Hematopoietic multipotent progenitor cell treated with erythropoietin and hydrocortisone succinate and interleukin-3 and kit ligand, for 6 days (in vitro differentiated cells): ENCODE measurements at regions not wholly inside any gene's neighbourhood (a gene's known extent, or its start where the extent isn't known, plus 50 kb on each side); places are given as distances from the start of the nearest gene placed in this dataset.
"Not testable (repeated sequence)": the region's sequence is repeated elsewhere in the genome, so short reads cannot be mapped to it uniquely, and the experiment has no call there.

Experiments used
- DNase-seq: peaks from one replicate; pipeline ENCODE4 v3.0.0-alpha.2; 2015

DNA sequence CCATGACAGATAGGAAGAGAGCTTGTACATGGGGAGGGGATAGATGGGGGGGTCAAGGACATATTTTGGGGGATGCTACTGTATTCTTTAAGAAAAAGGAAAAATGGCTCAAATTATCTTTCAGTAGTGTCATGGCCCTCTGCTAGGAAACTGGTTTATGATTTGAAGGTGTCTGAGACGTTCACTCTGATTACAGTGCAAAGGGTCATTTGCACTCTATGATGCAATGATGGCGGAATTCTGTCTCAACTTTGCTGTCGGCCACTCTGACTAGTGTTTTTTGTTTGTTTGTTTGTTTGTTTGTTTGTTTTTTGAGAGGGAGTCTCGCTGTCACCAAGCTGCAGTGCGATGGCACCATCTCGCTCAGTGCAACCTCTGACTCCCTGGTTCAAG, 180.0 kb downstream of the SOX4 start:
- no peak for DNase-seq

GRCh38 chr6:21777846-21778245, 184.3 kb downstream of the SOX4 start:
- no peak for DNase-seq

DNA sequence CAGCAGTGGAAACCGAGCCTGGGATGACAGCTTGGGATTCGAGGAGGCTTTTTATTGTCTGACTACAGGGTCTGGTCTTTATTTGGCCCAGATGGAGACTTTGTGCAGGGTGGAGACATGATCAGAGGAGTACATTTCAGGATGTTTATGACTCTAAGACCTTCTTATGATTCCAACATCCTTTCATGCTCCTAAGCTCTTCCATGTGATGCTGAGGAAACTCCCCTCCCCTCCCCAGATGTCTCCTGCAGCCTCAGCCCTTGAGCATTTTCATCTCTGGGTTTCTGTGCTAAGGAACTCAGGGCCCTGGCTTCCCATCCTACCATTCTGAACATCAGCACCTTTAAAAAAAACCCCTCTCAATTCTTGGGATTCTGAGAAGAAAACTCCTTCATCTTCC, 186.6 kb downstream of the SOX4 start:
- no peak for DNase-seq

DNA sequence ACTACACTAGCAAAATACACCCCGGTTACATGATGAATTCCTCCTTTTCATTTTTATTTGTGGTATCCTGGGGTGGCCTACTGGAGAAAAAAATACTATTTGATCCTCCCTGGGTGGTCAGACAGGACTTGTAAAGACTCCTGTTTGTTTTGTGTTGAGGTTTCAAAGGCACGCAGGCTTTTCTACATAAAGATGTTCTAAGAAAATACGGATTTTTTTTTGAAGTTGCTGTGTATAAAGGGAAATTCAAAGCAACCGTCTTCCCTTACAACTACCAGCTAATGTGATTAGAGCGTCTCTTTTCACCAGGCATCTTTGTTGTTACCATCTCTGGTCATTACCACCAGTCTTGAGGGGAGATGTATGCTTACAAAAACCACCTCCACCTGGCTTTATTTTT, 187.1 kb downstream of the SOX4 start:
- no peak for DNase-seq

GRCh38 chr6:21781128-21781527, 187.6 kb downstream of the SOX4 start:
- DNase-seq = no peak

DNA sequence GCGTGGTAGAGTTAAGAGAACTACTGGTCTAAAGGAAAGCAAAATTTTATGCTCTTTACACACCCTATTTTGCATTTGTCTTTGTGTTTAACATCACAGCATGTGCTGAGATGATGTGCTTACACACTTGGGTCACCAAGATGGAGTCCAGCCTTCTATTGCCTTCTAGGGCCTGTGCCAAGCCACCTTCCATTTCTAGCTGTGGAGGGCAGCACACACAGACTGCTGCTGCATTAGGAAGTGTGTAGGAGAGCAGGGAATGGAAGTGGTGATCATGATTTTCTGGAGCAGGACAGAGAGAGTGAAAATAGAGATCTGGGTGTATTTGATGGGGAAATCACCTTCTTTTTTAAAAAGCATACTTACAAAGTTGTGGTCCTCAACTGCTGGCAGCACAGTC, 191.6 kb downstream of the SOX4 start:
- DNase-seq = no peak

- no peak for DNase-seq
These were observed 197.5 kb downstream of the SOX4 start for GRCh38 chr6:21791056-21791455.

GRCh38 chr6:21791581-21791980, 198.0 kb downstream of the SOX4 start:
- DNase-seq = peak; percentile 70

- DNase-seq = no peak
These were observed 198.6 kb downstream of the SOX4 start for GRCh38 chr6:21792177-21792576.

DNA sequence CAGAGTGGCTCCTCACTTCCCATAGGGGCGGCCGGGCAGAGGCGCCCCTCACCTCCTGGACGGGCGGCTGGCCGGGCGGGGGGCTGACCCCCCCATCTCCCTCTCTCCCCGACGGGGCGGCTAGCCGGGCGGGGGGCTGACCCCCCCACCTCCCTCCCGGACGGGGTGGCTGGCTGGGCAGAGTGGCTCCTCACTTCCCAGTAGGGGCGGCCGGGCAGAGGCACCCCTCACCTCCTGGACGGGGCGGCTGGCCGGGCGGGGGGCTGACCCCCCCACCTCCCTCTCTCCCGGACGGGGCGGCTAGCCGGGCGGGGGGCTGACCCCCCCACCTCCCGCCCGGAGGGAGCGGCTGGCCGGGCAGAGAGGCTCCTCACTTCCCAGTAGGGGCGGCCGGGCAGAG, 203.4 kb downstream of the SOX4 start:
- not testable (repeated sequence) for DNase-seq

- DNase-seq = no peak
These were observed 204.9 kb downstream of the SOX4 start for GRCh38 chr6:21798468-21798867.

- no peak for DNase-seq
These were observed 206.8 kb downstream of the SOX4 start for GRCh38 chr6:21800330-21800729.

DNA sequence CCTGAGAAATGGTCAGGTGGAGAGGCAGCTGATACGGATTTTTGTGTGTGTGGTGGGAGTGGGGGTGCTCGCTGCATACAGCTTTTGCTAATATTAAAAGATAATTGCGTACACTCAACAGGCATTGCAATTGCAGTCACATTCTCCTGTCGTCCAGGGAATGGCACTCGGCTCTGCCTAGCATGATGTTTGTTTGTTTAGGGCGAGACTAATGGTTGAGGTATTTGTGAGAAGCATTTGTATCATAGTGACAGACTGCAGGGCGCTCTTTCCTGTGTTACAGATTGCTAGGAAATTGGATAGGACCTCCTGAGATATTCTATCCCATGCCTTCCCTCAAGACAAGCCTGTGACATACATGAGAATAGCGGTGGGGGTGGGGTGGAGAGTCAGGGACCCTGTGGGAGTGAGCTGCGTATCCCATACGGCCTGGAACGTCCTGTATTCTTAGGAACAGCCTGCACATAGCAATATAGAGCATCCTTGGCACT, 207.4 kb downstream of the SOX4 start:
- DNase-seq = no peak

- DNase-seq = no peak
These were observed 208.1 kb downstream of the SOX4 start for GRCh38 chr6:21801446-21802174.

DNA sequence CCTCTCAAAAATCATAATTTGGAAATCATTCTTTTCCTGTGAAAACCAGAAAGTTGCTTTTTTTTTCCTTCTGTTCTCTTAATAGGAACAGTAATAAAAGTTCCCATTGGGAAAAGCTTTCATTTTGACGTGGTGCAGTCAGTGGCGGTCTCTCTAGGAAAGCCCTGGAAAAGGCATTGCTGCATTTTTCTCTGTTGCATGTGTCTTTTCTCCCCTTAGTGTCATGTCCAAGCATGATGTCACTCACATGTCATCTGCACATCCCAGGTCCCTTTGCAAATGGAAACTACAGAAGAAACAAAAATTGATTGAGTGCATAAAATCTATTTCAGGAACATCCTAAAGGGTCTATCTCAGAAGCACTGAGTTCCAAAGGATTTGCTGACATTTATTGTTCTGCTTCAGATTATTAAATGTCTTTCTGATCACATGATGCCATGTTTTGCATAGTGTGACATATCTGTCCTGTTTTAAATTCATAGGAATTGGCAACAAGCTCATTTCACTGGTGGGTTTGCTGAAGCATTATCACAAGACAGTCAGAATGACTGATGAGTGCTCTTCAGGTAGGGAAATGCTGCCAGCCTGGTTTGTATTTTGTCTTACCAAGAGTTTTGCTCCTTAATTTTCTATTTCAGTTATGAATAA, 208.7 kb downstream of the SOX4 start:
- DNase-seq = no peak

- no peak for DNase-seq
These were observed 211.5 kb downstream of the SOX4 start for GRCh38 chr6:21804941-21805610.

- no peak for DNase-seq
These were observed 213.9 kb downstream of the SOX4 start for GRCh38 chr6:21807299-21808044.

DNA sequence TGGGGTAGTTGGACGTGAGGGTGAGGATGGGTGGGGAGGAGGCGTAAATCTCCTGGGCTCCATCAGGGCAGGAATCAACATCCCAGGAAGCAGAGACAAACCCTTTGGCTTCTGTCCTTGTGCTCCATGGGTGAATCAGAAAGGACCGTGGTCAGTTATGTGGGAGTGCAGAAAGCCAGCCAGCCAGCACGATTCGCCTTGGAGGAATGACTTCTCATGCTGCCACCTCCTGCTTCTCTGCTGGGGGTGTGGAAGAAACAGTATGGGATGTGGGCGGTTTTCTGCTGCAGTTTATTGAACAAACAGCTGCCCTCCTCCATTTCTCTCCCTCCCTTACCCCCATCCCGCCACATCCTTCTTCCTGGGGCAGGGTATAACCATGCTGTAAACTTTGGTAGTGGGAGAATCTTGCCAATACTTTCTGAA, 214.5 kb downstream of the SOX4 start:
- no peak for DNase-seq

DNA sequence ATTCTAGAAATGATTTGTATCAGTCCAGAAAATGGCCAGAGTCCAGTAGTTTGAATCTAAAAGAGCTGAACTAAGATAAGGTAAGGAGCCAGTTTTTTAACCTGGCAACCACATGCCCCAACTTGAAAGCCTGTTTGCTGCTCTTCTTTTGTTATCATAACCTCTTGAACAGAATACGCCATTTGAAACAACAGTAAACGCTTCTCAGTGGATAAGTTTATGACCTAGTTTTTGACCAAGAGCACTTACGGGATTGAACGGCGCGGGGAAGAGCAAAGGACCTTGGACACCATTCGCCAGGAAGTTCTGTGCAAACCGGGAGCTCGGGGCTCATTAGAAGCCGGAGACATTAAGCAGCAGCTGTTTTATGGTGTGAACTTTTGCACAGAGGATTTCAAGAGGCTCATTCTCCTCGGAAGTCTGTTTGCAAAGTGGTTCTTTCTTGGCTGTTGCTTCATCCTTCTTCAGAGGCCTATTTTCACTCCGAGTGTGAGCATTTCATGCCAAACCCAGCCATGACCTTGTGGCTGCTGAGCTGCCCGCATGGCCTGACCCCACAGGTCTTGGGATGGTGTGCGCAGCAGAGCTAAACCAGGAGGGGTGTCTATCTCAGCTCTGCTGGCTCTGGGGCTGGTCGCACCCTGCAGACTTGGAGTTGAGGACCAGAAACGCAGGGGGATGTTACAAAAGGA, 215.1 kb downstream of the SOX4 start:
- no peak for DNase-seq

- DNase-seq = no peak
These were observed 217.9 kb downstream of the SOX4 start for GRCh38 chr6:21811484-21811883.

DNA sequence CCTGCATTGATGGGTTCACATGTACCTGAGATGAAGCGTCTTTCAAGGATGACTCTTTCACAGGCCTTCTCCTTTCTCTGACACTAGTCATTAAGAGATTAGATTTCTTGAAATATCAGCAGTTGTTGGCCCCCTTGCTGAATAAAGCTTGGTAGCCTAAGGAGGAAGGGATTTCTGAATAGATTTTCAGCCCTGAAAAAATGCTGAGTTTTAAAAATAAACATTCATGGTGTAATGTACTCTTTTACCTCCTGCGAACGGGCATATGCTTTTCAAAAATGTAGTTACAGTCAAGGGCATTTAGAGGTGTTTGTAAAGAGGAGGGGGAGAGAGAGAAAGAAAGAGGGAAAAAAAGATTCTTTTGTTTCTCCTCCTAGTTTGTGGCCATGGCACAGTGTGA, 222.7 kb downstream of the SOX4 start:
- DNase-seq = no peak

DNA sequence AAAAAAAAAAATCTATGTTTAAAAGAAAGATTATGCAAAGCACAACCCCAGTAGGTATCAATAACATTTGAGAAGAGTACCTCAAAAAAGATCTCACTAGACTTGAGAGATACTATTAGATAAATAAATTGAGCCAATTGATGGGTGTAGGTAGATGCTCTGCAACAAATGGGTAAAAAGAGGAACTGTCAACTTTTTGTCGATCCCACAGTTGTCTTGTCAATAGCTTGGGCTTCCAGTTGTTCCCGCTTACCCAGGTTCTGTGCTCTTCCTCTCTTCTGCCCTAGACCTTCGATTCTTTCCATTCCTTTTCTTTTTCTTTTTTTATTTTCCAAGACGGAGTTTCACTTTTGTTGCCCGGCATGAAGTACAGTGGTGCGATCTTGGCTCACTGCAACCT, 226.9 kb downstream of the SOX4 start:
- DNase-seq = no peak

- DNase-seq = no peak
These were observed 229.8 kb downstream of the SOX4 start for GRCh38 chr6:21823371-21823770.
